Middle frontal gyrus (tissue), 1 donor: ENCODE measurements at regions not wholly inside any gene's neighbourhood (a gene's known extent, or its start where the extent isn't known, plus 50 kb on each side); places are given as distances from the start of the nearest gene placed in this dataset.

Experiments used
- DNase-seq: peaks from one replicate; pipeline ENCODE4 v3.0.0-alpha.2; 2015; ENCODE audit warnings: low spot score; ENCODE audit errors: extremely low spot score

DNA sequence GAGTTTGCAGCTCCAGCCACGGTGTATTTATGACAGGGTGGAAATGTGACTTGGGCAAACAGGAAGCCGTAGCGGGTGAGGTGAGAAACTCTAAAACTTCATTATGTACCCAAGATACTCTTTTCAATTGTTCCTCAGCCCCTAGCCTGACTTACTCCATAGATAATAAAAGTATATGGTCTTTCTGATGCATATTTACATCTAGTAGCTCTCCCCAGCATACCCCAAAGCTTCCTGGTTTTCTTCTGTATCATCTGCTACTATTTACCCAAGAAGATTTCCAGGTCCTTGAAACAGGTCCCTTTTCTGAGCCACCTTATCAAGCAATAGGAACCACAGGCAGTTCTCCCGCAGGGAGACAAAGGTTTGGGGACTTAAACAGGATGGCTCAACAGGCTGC lies 201.5 kb upstream of the ESRRG start:
- no peak for DNase-seq

DNA sequence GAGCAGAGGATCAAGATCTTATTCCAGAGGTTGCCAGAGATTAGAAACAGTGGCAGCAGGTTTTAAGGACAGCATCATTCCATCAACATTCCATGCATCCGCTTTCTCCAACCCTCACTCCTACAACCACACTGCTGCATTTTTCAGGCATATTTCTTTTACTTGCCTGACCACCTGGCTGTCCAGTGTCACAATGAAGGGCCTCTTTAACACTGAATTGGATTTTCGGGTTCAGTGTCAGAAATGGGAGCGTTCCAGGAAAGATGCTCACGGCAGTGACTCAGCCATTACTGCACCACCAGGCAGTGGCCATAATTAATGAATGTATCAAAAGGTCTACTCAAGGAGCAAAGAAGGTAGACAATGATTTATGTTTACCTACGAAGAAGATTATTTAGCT lies 200.4 kb upstream of the ESRRG start:
- no peak for DNase-seq

GRCh38 chr1:216922406-216922805 lies 199.2 kb upstream of the ESRRG start:
- DNase-seq: no peak

GRCh38 chr1:216921866-216922265 lies 198.6 kb upstream of the ESRRG start:
- DNase-seq: no peak

DNA sequence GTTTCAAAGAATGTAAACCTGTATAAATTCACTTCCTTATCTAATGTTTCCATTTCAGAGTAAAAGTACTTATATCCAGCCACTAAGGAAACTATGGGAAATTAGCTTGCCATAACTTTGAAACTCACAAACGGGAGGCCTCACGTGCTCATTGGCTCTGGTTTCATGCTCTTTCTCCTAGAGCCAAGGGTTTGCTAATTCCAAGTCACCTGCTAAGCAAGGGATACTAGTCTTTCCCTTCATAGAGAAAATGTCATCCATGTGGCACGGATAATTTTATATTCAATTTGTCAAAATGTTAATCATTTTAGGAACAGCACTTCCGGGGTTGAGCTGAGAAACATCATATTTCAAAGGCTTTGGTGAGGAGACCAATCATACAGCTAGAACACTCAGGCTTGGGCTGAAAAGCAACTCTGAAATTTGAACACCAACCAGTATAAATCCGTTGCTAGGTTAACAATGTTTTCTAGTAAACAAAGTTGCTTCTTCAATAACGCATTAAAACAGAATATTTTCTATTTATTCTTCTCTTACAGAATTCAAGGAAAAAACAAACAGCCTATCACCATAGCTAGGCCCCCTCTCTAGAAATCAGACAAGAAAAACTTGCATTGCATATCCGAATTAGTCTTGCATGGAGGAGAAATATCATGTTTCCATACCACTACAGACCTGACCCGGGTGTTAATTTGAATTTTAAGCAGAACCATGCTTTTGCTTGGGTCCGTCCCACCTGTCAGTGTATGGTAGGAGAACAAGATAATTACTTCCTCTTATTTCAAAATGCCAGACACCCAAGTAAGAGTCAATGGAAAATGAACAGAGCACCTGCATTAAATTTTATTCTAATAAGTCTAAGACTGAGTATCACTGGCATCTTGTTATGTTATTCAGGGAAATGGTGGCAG lies 196.1 kb upstream of the ESRRG start:
- DNase-seq: no peak

DNA sequence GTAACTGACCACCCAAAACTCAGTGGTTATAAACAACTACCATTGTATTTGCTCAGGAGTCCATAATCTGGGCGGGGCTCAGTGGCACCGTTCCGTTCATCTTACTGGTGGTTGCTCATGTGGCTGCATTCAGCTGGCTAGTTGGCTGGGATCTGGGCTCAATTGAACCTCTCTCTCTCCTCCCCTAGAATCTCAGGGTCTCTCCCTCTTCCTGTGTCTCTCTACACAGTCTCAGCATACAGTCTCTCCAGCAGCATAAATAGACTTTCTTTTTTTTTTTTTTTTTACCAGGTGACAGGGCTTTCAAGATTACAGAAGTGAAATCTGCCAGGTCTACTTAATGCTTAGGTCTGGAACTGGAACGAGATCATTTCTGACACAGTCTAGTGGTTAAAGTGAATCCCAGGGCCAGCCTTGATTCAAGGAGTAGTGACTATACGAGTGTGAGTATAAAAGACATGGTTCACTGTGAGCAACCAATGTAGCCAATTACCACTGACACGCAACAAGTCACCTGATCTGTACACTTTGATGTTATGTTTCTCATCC lies 193.7 kb upstream of the ESRRG start:
- no peak for DNase-seq

GRCh38 chr1:216914974-216915373 lies 191.7 kb upstream of the ESRRG start:
- no peak for DNase-seq

GRCh38 chr1:216913976-216914375 lies 190.7 kb upstream of the ESRRG start:
- no peak for DNase-seq

GRCh38 chr1:216910081-216910840 lies 187.0 kb upstream of the ESRRG start:
- peak; percentile 22 for DNase-seq

DNA sequence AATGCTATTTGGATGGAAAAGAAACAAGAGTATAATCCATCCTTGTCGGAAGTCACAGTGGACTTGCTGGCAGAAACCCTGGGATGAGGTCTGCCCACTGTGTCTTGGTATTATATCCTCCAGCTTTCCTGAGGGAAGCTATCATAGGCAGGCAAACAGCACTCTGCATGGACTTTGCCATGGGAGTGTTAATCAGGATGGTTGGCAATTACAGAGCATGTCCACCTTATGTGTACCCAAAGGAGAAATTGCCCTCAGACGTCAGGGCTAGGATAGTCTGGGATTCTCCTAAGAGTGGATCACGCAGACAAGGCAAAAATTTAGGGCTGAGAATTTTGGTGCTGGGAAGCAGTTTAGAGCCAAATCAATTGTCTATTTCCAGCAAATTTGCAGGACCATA lies 184.9 kb upstream of the ESRRG start:
- DNase-seq: no peak

- DNase-seq: no peak
Observed at GRCh38 chr1:216907100-216907499, 183.9 kb upstream of the ESRRG start.

DNA sequence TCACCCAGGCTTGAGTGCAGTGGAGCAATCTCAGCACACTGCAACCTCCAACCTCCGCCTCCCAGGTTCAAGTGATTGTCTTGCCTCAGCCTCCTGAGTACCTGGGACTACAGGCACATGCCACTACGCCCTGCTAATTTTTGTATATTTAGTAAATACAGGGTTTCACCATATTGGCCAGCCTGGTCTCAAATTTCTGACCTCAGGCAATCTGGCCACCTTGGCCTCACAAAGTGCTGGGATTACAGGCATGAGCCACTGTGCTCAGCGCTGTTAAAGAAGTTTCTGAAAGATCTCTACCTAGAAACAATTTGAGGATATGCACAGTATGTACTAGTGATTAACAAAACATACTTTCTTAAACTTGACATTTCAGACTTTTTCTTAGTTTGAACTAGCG lies 182.6 kb upstream of the ESRRG start:
- DNase-seq: no peak

- DNase-seq: no peak
Observed at GRCh38 chr1:216905137-216905536, 181.9 kb upstream of the ESRRG start.

DNA sequence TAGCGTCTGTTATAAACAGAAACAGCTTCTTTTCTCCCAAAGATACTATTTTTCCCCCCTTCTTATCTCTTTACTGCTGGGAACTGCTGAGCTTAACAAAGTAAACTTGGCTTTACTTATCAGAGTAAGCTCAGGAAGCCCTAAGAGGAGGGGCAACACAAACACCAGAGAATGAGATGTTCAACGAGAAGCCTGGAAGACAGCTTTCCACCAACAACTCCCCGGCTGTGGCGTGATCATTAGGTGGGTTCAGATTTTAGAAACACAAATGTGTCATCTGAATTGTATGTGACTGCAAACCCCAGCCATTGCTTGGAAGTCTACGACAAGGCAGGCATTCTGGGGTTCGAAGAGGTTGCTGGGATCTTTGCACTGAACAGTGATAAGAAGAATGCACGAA lies 181.2 kb upstream of the ESRRG start:
- no peak for DNase-seq

DNA sequence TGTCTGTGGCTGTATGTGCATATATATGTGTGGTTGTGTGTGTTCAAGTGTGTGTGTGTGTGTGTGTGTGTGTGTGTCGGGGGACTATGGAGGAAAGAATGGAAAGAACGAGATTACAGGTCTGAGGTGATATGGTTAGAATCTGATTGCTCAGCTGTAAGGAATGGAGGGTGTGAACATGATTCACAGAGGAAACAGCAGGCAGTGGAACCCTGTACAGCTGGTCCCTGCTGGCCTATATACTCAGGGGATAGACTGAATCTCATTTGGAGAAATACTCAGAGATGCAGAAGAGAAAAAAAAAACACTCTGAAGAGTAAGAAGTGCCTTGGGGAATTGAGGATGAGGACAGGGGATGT lies 180.1 kb upstream of the ESRRG start:
- no peak for DNase-seq

- no peak for DNase-seq
Observed at GRCh38 chr1:216902669-216903381, 179.6 kb upstream of the ESRRG start.

DNA sequence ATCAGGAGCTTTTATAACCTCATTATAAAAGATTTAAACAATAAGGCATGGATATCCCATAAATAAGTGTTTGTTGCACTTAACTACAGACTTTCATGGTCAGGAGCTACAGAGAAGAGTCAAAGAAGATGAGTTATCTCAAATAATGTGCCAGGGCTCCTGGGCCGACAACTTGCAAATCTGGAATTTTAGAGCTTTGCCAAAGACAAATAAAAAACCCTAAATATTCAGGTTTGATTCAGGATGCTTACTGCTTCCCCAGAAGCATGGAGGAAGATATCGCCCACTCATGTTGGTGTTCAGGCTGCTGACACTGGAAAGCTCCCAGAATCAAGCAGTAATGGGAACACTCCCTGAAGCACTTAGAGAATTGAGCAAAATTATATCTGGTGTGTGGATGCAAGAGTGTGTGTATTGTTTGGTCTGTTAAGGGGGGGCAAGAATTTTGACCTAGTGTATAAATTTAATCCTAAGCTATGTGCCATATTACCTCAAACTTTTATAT lies 176.9 kb upstream of the ESRRG start:
- DNase-seq: peak; percentile 48

DNA sequence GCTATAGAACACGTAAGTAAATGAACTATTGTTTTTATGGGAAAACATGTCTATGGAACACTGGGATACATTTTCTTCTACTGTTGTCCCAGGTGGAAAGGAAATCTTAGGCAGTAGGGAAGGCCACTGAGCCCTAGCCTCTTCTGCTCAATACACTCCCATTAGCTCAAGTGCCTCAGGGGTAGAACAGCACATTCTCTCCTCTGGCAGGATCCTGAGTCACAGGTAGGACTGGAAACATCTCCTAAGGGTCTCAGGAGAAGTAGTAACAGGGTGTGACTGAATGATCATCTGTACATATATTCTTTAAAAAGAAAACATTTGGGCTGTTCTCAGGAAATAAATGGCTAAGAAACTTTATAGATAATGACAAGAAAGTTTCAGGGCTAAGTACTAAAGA lies 175.6 kb upstream of the ESRRG start:
- no peak for DNase-seq

GRCh38 chr1:216896146-216896545 lies 172.9 kb upstream of the ESRRG start:
- DNase-seq: no peak

- DNase-seq: no peak
Observed at GRCh38 chr1:216894494-216894893, 171.3 kb upstream of the ESRRG start.

- no peak for DNase-seq
Observed at GRCh38 chr1:216892581-216893160, 169.4 kb upstream of the ESRRG start.
